MM.1S (cell line): ENCODE measurements at regions not wholly inside any gene's neighbourhood (a gene's known extent, or its start where the extent isn't known, plus 50 kb on each side); places are given as distances from the start of the nearest gene placed in this dataset.
"Not testable (repeated sequence)": the region's sequence is repeated elsewhere in the genome, so short reads cannot be mapped to it uniquely, and the experiment has no call there.

Experiments used
- DNase-seq: peaks from one replicate; pipeline ENCODE4 v3.0.0-alpha.2; 2015
- H2AFZ ChIP-seq: fragments of 300-600 bp; sonication (generic); 2 replicates; pipeline ENCODE4 v1.6.0; 2016; ENCODE audit warnings: antibody characterized with exemption, low read length
- H3F3A ChIP-seq: fragments of 300-600 bp; sonication (generic); 2 replicates; pipeline ENCODE4 v1.6.1; 2016; ENCODE audit warnings: mild to moderate bottlenecking, antibody characterized with exemption, low read length, moderate library complexity, mixed read lengths; ENCODE audit not compliant: insufficient read depth
- H3K27ac ChIP-seq: fragments of 300-600 bp; sonication (generic); 2 replicates; pipeline ENCODE4 v1.5.1; 2016; ENCODE audit warnings: mild to moderate bottlenecking, low read length
- H3K27me3 ChIP-seq: fragments of 300-600 bp; sonication (generic); replicated peaks from 2 replicates; pipeline ENCODE4 v1.6.0; 2016; ENCODE audit warnings: low read length; ENCODE audit not compliant: insufficient read depth
- H3K36me3 ChIP-seq: fragments of 300-600 bp; sonication (generic); replicated peaks from 2 replicates; pipeline ENCODE4 v1.6.1; 2016; ENCODE audit warnings: mild to moderate bottlenecking, low read length, mixed read lengths; ENCODE audit not compliant: insufficient read depth
- H3K4me1 ChIP-seq: fragments of 300-600 bp; sonication (generic); 2 replicates; pipeline ENCODE4 v1.6.1; 2016; ENCODE audit warnings: low read length, mixed read lengths
- H3K4me2 ChIP-seq: fragments of 300-600 bp; sonication (generic); 2 replicates; pipeline ENCODE4 v1.6.0; 2016; ENCODE audit warnings: low read depth, low read length
- H3K4me3 ChIP-seq: fragments of 300-600 bp; sonication (generic); 2 replicates; pipeline ENCODE4 v1.5.1; 2016; ENCODE audit warnings: low read length, mixed read lengths
- H3K79me2 ChIP-seq: fragments of 300-600 bp; sonication (generic); 2 replicates; pipeline ENCODE4 v1.6.1; 2016; ENCODE audit warnings: mixed run types, low read length, mixed read lengths
- H3K9ac ChIP-seq: fragments of 300-600 bp; sonication (generic); 2 replicates; pipeline ENCODE4 v1.6.1; 2016; ENCODE audit warnings: low read length, mixed read lengths
- H3K9me2 ChIP-seq: fragments of 300-600 bp; sonication (generic); replicated peaks from 2 replicates; pipeline ENCODE4 v1.6.1; 2016; ENCODE audit warnings: mild to moderate bottlenecking, low read length, mixed read lengths; ENCODE audit not compliant: insufficient read depth
- H3K9me3 ChIP-seq: fragments of 300-600 bp; sonication (generic); replicated peaks from 2 replicates; pipeline ENCODE4 v1.6.1; 2016; ENCODE audit warnings: mild to moderate bottlenecking, low read length, mixed read lengths; ENCODE audit not compliant: insufficient read depth
- H4K20me1 ChIP-seq: fragments of 300-600 bp; sonication (generic); 2 replicates; pipeline ENCODE4 v1.6.1; 2016; ENCODE audit warnings: mild to moderate bottlenecking, low read length, moderate library complexity, mixed read lengths; ENCODE audit not compliant: insufficient read depth
- EZH2 ChIP-seq: fragments of 300-600 bp; sonication (generic); optimal IDR thresholded peaks from 2 replicates; pipeline ENCODE3; 2017; ENCODE audit warnings: low read depth, mild to moderate bottlenecking, antibody characterized with exemption, low read length, mixed read lengths
- EZH2phosphoT487 ChIP-seq: fragments of 300-600 bp; sonication (generic); IDR thresholded peaks from 2 replicates; pipeline ENCODE4 v1.6.1; 2018; ENCODE audit warnings: antibody characterized with exemption, low read length
- TF ChIP-seq, protein P1 (sequence below): fragments of 300-600 bp; sonication (generic); IDR thresholded peaks from 2 replicates; pipeline ENCODE4 v1.5.1; 2016; ENCODE audit warnings: antibody characterized with exemption, low read length, mixed read lengths

- DNase-seq: no peak
Observed at GRCh38 chr2:239719791-239720360, 305.3 kb downstream of the NDUFA10 start.

GRCh38 chr2:239718991-239719390, 306.2 kb downstream of the NDUFA10 start:
- H3K4me3 ChIP-seq, H3K4me2 ChIP-seq, DNase-seq, H2AFZ ChIP-seq, H3K79me2 ChIP-seq, H3K9me2 ChIP-seq, H4K20me1 ChIP-seq, H3K9ac ChIP-seq, H3K4me1 ChIP-seq, H3K27me3 ChIP-seq, H3F3A ChIP-seq, H3K9me3 ChIP-seq, H3K36me3 ChIP-seq, H3K27ac ChIP-seq: not testable (repeated sequence)

More at GRCh38 chr2:239719791-239720360, 305.3 kb downstream of the NDUFA10 start:
- Histone ChIP-seq H3K9ac (no peak overlapping the region), H4K20me1 (no peaks in the 10 kb centered on the region), H3K9me2 (no peaks in the 10 kb centered on the region), H3K27me3 (no peaks in the 10 kb centered on the region), H3K79me2 (no peaks in the 10 kb centered on the region), H3K4me2 (no peak overlapping the region), H3F3A (no peaks in the 10 kb centered on the region), H3K36me3 (no peaks in the 10 kb centered on the region), H3K9me3 (no peaks in the 10 kb centered on the region), H3K4me3 (no peak overlapping the region), H3K4me1 (no peaks in the 10 kb centered on the region), H2AFZ (no peak overlapping the region), H3K27ac (no peak overlapping the region)
- TF ChIP-seq EZH2 (no peak), EZH2phosphoT487 (no peak)
- TF ChIP-seq, protein P1, sequence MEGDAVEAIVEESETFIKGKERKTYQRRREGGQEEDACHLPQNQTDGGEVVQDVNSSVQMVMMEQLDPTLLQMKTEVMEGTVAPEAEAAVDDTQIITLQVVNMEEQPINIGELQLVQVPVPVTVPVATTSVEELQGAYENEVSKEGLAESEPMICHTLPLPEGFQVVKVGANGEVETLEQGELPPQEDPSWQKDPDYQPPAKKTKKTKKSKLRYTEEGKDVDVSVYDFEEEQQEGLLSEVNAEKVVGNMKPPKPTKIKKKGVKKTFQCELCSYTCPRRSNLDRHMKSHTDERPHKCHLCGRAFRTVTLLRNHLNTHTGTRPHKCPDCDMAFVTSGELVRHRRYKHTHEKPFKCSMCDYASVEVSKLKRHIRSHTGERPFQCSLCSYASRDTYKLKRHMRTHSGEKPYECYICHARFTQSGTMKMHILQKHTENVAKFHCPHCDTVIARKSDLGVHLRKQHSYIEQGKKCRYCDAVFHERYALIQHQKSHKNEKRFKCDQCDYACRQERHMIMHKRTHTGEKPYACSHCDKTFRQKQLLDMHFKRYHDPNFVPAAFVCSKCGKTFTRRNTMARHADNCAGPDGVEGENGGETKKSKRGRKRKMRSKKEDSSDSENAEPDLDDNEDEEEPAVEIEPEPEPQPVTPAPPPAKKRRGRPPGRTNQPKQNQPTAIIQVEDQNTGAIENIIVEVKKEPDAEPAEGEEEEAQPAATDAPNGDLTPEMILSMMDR: no peak

GRCh38 chr2:239717706-239718105, 307.4 kb downstream of the NDUFA10 start:
- no peaks in the 10 kb centered on the region for H3K36me3 ChIP-seq
- H2AFZ ChIP-seq: no peak overlapping the region
- no peak overlapping the region for H3K27ac ChIP-seq
- DNase-seq: no peak
- no peaks in the 10 kb centered on the region for H3K27me3 ChIP-seq
- H3K4me2 ChIP-seq: no peak overlapping the region
- no peaks in the 10 kb centered on the region for H3K9me3 ChIP-seq
- no peaks in the 10 kb centered on the region for H3K9me2 ChIP-seq
- TF ChIP-seq, protein P1: no peak
- no peak for TF ChIP-seq EZH2phosphoT487
- no peak for TF ChIP-seq EZH2
- no peaks in the 10 kb centered on the region for H3K4me1 ChIP-seq
- H4K20me1 ChIP-seq: no peaks in the 10 kb centered on the region
- H3K79me2 ChIP-seq: no peaks in the 10 kb centered on the region
- H3K4me3 ChIP-seq: no peak overlapping the region
- no peaks in the 10 kb centered on the region for H3F3A ChIP-seq
- H3K9ac ChIP-seq: no peak overlapping the region

DNA sequence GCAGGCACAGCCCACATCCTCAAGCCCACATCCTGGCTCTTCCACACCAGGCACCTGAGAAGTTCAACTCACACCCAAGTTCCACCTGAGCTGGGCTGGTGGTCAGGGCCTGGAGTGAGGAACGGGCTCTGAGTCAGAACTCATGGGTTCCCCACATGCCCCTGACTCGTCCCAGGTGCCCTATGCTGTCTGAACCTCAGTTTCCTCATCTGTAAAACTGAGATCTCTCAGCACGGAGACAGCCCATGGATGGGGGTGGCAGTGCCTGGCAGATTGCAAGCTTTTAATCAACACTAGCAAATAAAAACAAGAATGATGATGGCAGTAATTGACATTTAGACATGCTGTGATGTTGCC, 307.8 kb downstream of the NDUFA10 start:
- no peaks in the 10 kb centered on the region for H3K9me2 ChIP-seq
- H3K27ac ChIP-seq: no peak overlapping the region

More for the DNA sequence above, 307.8 kb downstream of the NDUFA10 start:
- Histone ChIP-seq H3K4me1 (no peaks in the 10 kb centered on the region), H3K4me3 (no peak overlapping the region), H3K27me3 (no peaks in the 10 kb centered on the region), H2AFZ (no peak overlapping the region), H3K9me3 (no peaks in the 10 kb centered on the region), H3K9ac (no peak overlapping the region), H3K79me2 (no peaks in the 10 kb centered on the region), H3K4me2 (no peak overlapping the region), H4K20me1 (no peaks in the 10 kb centered on the region), H3F3A (no peaks in the 10 kb centered on the region), H3K36me3 (no peaks in the 10 kb centered on the region)
- no peak for TF ChIP-seq EZH2
- no peak for TF ChIP-seq EZH2phosphoT487
- TF ChIP-seq, protein P1: no peak
- no peak for DNase-seq
